HCT116 (cell line): ENCODE measurements at regions not wholly inside any gene's neighbourhood (a gene's known extent, or its start where the extent isn't known, plus 50 kb on each side); places are given as distances from the start of the nearest gene placed in this dataset.

ENCODE experiments used
- ATAC-seq: fragments of 200-7000 bp; cut with Tn5 transposase; 2 replicates; pipeline ENCODE4 v1.9.1; 2020; ENCODE audit warnings: mild to moderate bottlenecking, moderate library complexity
- BruUV-seq: library from RNA; stranded (reverse); fragments of 400-500 nt; replicated peaks from 2 replicates; lab custom pipeline; 2021; lab: Mats Ljungman, UMichigan
- CTCF ChIA-PET: fragments of 300-600 bp; sonication (Branson Sonifier 250); formaldehyde crosslinking; loops from one replicate; lab custom pipeline; 2021; ENCODE audit warnings: antibody characterized with exemption; lab: Charles Lee
- POLR2A ChIA-PET: fragments of 300-600, 350-600 bp; sonication (Branson Sonifier 250); formaldehyde crosslinking; loops from one replicate; lab custom pipeline; 2021; ENCODE audit warnings: antibody characterized with exemption; lab: Charles Lee
- RAD21 ChIA-PET, 2 experiments: fragments of 300-600 bp; sonication (Branson Sonifier 250); formaldehyde crosslinking; loops; one replicate each; lab custom pipeline; 2023; ENCODE audit warnings: low total read pairs in 2 of 2; ENCODE audit not compliant: uncharacterized antibody in 2 of 2, unreplicated experiment in 2 of 2, low non-redundant PET in 1 of 2; lab: Charles Lee
- DNase-seq: peaks from one replicate; pipeline ENCODE4 v3.0.0-alpha.2; 2010; ENCODE audit warnings: low read depth, low spot score
- H2AFZ ChIP-seq: fragments of 200-600 bp; shearing (Covaris generic), sonication (generic); 2 replicates; pipeline ENCODE4 v1.6.1; 2017; ENCODE audit warnings: low read depth, mixed run types, mixed read lengths, antibody characterized with exemption, low read length; ENCODE audit not compliant: poor library complexity, severe bottlenecking
- H3K27ac ChIP-seq: 2 replicates; pipeline ENCODE4 v1.5.1; 2012; ENCODE audit warnings: low read depth, low read length
- H3K27me3 ChIP-seq: fragments of 200-600 bp; sonication (generic); 2 replicates; pipeline ENCODE4 v1.6.1; 2016; ENCODE audit warnings: mixed run types, low read length, mixed read lengths; ENCODE audit not compliant: insufficient read depth
- H3K36me3 ChIP-seq, 2 experiments: fragments of 200-500 bp in 1 of 2; fragments of 200-600 bp in 1 of 2; sonication (Bioruptor generic) in 1 of 2; sonication (generic) in 1 of 2; 2 replicates each; pipeline versions ENCODE4 v1.5.1 to v1.6.1; 2014 to 2016; ENCODE audit warnings: low read length in 2 of 2, inconsistent platforms in 1 of 2, mixed read lengths in 1 of 2, mixed run types in 1 of 2; ENCODE audit not compliant: insufficient read depth in 2 of 2, control insufficient read depth in 1 of 2
- H3K4me1 ChIP-seq, 2 experiments: fragments of 200-600 bp in 1 of 2; sonication (generic) in 1 of 2; 2 replicates each; pipeline versions ENCODE4 v1.5.1 to v1.6.1; 2012 to 2017; ENCODE audit warnings: low read length in 2 of 2, inconsistent platforms in 1 of 2, mild to moderate bottlenecking in 1 of 2, mixed read lengths in 1 of 2, mixed run types in 1 of 2, moderate library complexity in 1 of 2; ENCODE audit not compliant: insufficient read depth in 2 of 2, control insufficient read depth in 1 of 2
- H3K4me2 ChIP-seq: fragments of 200-600 bp; sonication (generic); 2 replicates; pipeline ENCODE4 v1.6.1; 2017; ENCODE audit warnings: mixed run types, low read length, mixed read lengths
- H3K4me3 ChIP-seq, 2 experiments: fragments of 200-600 bp in 1 of 2; sonication (generic) in 1 of 2; replicated peaks in 1 of 2; 2 replicates each; pipeline ENCODE4 v1.5.1; 2011 to 2016; ENCODE audit warnings: low read length in 2 of 2, control low read depth in 1 of 2, low read depth in 1 of 2, mild to moderate bottlenecking in 1 of 2, mixed read lengths in 1 of 2, mixed run types in 1 of 2
- H3K79me2 ChIP-seq: fragments of 200-600 bp; sonication (generic); 2 replicates; pipeline ENCODE4 v1.6.1; 2017; ENCODE audit warnings: mild to moderate bottlenecking, mixed run types, low read length, moderate library complexity, mixed read lengths; ENCODE audit not compliant: insufficient read depth
- H3K9ac ChIP-seq: fragments of 200-600 bp; sonication (generic); 2 replicates; pipeline ENCODE4 v1.6.1; 2016; ENCODE audit warnings: low read length, mixed read lengths
- H3K9me2 ChIP-seq: fragments of 200-600 bp; sonication (generic), shearing (Covaris generic); 2 replicates; pipeline ENCODE4 v1.6.1; 2017; ENCODE audit warnings: mixed run types, mild to moderate bottlenecking, moderate library complexity; ENCODE audit not compliant: insufficient read depth
- H3K9me3 ChIP-seq, 2 experiments: fragments of 200-500 bp in 1 of 2; fragments of 200-600 bp in 1 of 2; sonication (Bioruptor generic) in 1 of 2; sonication (generic) in 1 of 2; 2 replicates each; pipeline ENCODE4 v1.6.1; 2014 to 2017; ENCODE audit warnings: low read length in 2 of 2, mixed read lengths in 2 of 2, inconsistent platforms in 1 of 2, low read depth in 1 of 2, mild to moderate bottlenecking in 1 of 2, mixed run types in 1 of 2, moderate library complexity in 1 of 2; ENCODE audit not compliant: control insufficient read depth in 1 of 2, insufficient read depth in 1 of 2
- H4K20me1 ChIP-seq: fragments of 200-600 bp; sonication (generic), shearing (Covaris generic); 2 replicates; pipeline ENCODE4 v1.6.1; 2017; ENCODE audit warnings: mixed run types, mild to moderate bottlenecking, moderate library complexity; ENCODE audit not compliant: insufficient read depth
- ATF3 ChIP-seq: IDR thresholded peaks from 2 replicates; pipeline ENCODE4 v1.6.1; 2012
- CEBPB ChIP-seq: IDR thresholded peaks from 2 replicates; pipeline ENCODE4 v1.6.1; 2012; ENCODE audit warnings: low read depth
- EGR1 ChIP-seq: IDR thresholded peaks from 2 replicates; pipeline ENCODE4 v1.6.1; 2012; ENCODE audit warnings: low read depth
- ELF1 ChIP-seq: IDR thresholded peaks from 2 replicates; pipeline ENCODE4 v1.6.1; 2012; ENCODE audit warnings: low read depth, borderline replicate concordance
- EZH2 ChIP-seq: fragments of 200-600 bp; sonication (generic); IDR thresholded peaks from 2 replicates; pipeline ENCODE4 v1.6.1; 2017; ENCODE audit warnings: antibody characterized with exemption, mixed run types
- EZH2phosphoT487 ChIP-seq: fragments of 200-600 bp; IDR thresholded peaks from 2 replicates; pipeline ENCODE4 v1.6.1; 2018; ENCODE audit warnings: antibody characterized with exemption, borderline replicate concordance
- JUND ChIP-seq: IDR thresholded peaks from 2 replicates; pipeline ENCODE4 v1.6.1; 2012
- POLR2A ChIP-seq: IDR thresholded peaks from 2 replicates; pipeline ENCODE4 v1.7.0; 2011; ENCODE audit warnings: borderline replicate concordance; ENCODE audit not compliant: insufficient read depth, insufficient read length; ENCODE audit errors: extremely low read depth
- RAD21 ChIP-seq: IDR thresholded peaks from 2 replicates; pipeline ENCODE4 v1.6.1; 2012; ENCODE audit warnings: low read depth, mild to moderate bottlenecking
- SP1 ChIP-seq: IDR thresholded peaks from 2 replicates; pipeline ENCODE4 v1.6.1; 2012; ENCODE audit warnings: low read depth
- SRF ChIP-seq: IDR thresholded peaks from 2 replicates; pipeline ENCODE4 v1.6.1; 2012; ENCODE audit warnings: low read depth
- TCF7L2 ChIP-seq: IDR thresholded peaks from 2 replicates; pipeline ENCODE4 v1.7.0; 2011; ENCODE audit warnings: borderline replicate concordance, inconsistent platforms; ENCODE audit not compliant: insufficient read depth, insufficient read length; ENCODE audit errors: extremely low read depth
- YY1 ChIP-seq: IDR thresholded peaks from 2 replicates; pipeline ENCODE4 v1.6.1; 2011; ENCODE audit warnings: low read length, low read depth, moderate library complexity, mild to moderate bottlenecking; ENCODE audit not compliant: insufficient replicate concordance; ENCODE audit errors: extremely low read depth
- ZNF274 ChIP-seq: fragments of 200-500 bp; sonication (Bioruptor generic); IDR thresholded peaks from 2 replicates; pipeline ENCODE4 v1.6.1; 2014; ENCODE audit warnings: mild to moderate bottlenecking, low read depth, low read length, inconsistent platforms
- intact Hi-C: fragments of 100-400 bp; cut with micrococcal nuclease; formaldehyde crosslinking; loops from 2 replicates; pipeline ENCODE4 v1.10.0; 2022

- intact Hi-C loops = no loop called here
- BruUV-seq = no TSS peak
- Histone ChIP-seq H4K20me1 (no peaks in the 10 kb centered on the region), H3K79me2 (no peaks in the 10 kb centered on the region), H2AFZ (no peak overlapping the region), H3K9ac (no peak overlapping the region), H3K27me3 (no peaks in the 10 kb centered on the region), H3K9me3 (no peaks in the 10 kb centered on the region), H3K4me3 (no peak overlapping the region), H3K9me2 (no peaks in the 10 kb centered on the region), H3K4me1 (no peaks in the 10 kb centered on the region), H3K27ac (no peak overlapping the region), H3K4me2 (no peak overlapping the region), H3K36me3 (no peaks in the 10 kb centered on the region)
- no peak for TF ChIP-seq JUND
- no peak for TF ChIP-seq EZH2phosphoT487
- TF ChIP-seq TCF7L2 = no peak
- TF ChIP-seq POLR2A = no peak
- no peak for TF ChIP-seq EZH2
- no peak for TF ChIP-seq SRF
- no peak for TF ChIP-seq ZNF274
- TF ChIP-seq ELF1 = no peak
- no peak for TF ChIP-seq ATF3
- no peak for TF ChIP-seq YY1
- CTCF ChIA-PET = no interaction called here
- ATAC-seq (no peak), DNase-seq (no peak)
- RAD21 ChIA-PET = no interaction called here
- POLR2A ChIA-PET = no interaction called here
Measured at GRCh38 chr5:143695941-143696340, 116.0 kb upstream of the HMHB1 start.

- H3K36me3 ChIP-seq = no peaks in the 10 kb centered on the region
- no peaks in the 10 kb centered on the region for H4K20me1 ChIP-seq
- no peak overlapping the region for H3K4me3 ChIP-seq
- no peaks in the 10 kb centered on the region for H3K4me1 ChIP-seq
- CTCF ChIA-PET = no interaction called here
- no peaks in the 10 kb centered on the region for H3K9me2 ChIP-seq
- H3K79me2 ChIP-seq = no peaks in the 10 kb centered on the region
- H3K27me3 ChIP-seq = no peaks in the 10 kb centered on the region
- no peak for ATAC-seq
- no peak for DNase-seq
- no peak overlapping the region for H3K9ac ChIP-seq
- BruUV-seq = no TSS peak
- intact Hi-C loops = no loop called here
- TF ChIP-seq SP1 (no peak), ELF1 (no peak), CEBPB (no peak), SRF (no peak), EGR1 (no peak), YY1 (no peak), EZH2phosphoT487 (no peak), JUND (no peak), POLR2A (no peak), RAD21 (no peak), EZH2 (no peak), ZNF274 (no peak), ATF3 (no peak)
- H3K27ac ChIP-seq = no peak overlapping the region
- no peaks in the 10 kb centered on the region for H3K9me3 ChIP-seq
- RAD21 ChIA-PET = no interaction called here
- no peak overlapping the region for H3K4me2 ChIP-seq
- POLR2A ChIA-PET = no interaction called here
- H2AFZ ChIP-seq = no peak overlapping the region
Measured at GRCh38 chr5:143695244-143695864, 116.6 kb upstream of the HMHB1 start.
